ENCODE measurements at regions not wholly inside any gene's neighbourhood (a gene's known extent, or its start where the extent isn't known, plus 50 kb on each side); places are given as distances from the start of the nearest gene placed in this dataset.
A peak's percentile ranks its signal among the peaks of the same experiment; 100 is the strongest.

DNA sequence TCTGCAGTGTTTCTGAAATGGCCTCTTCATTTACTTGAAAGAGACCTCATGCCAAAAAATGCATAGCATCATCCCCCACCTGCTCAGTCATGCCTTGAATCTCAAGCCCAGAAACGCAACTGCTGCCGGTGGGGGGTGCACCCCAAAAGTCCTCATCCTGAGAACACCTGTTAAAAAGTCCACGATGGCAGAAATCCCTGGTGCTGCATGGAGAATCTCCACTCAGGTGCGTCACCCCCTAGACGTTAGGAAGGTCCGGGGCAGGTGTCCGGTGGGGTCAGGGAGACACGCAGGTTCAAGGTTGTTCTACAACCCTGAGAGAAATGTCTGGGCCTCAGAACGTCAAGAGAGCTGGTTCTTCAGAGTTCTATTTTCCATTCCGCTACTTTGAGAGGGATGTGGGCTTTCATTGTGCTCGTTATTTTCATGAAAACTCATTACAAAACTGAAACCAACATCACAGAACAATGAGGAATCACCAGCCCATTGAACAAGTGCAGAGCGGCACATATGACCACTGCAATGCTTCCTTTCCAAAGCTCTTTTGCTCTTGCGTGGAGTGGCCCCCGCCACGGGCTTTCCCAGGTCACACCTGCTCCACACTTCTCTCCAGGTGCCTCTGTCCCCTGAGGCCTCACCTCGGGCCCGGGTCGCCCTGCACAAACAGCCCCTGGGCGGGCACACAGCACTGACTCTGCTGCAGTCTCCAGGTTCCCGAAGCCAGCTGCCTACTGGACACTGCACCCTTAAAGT is 201.9 kb downstream of the TOMM20 start:
- WGBS, 2 donors (ENCODE audit: low coverage in 1 of 2), result 40 to 61% methylated on average over 1 to 20 of the region's 20 CpGs
- no peak for DNase-seq
- no peaks in the 10 kb centered on the region for H3K9me3 ChIP-seq
- peaks cover 6 to 20% (median 12%) of the 10 kb centered on the region in 4 donors for H3K4me1 ChIP-seq
- intact Hi-C loops (cut with DNase I; ENCODE audit: low total_unique reads) (no loop called here), in situ Hi-C loops (cut with MboI; ENCODE audit: low pct_ligation_motif_present in 1 of 4, low pct_unique_long_range_greater_than_20kb in 1 of 4, low sequenced_read_pairs in 3 of 4) (no loop called here)
- H3K27me3 ChIP-seq, result no peaks in the 10 kb centered on the region
- no peak for TF ChIP-seq POLR2A (IDR thresholded peaks at IDR 0.05)
- peak overlapping the region in 1 of 4 donors; percentile 9 for H3K4me3 ChIP-seq
- no peaks in the 10 kb centered on the region for H3K36me3 ChIP-seq
- H3K27ac ChIP-seq, result peak overlapping the region; percentile 50 to 70 (median 57)

DNA sequence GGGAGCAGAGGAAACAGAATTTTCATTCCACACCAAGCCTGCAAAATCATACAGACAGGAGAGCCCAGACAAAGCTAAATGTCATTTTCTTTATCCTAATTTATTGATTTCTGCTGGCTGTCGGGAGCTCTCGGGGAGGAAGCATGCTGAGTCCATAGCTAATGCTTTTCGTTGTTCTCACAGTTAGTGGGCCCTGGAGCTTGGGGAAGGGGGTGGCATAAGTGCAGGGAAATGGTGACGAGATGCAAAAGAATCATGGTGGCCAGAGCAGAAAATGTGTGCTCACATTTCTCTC is 202.4 kb downstream of the TOMM20 start:
- Histone ChIP-seq H3K27ac (peak overlapping the region; percentile 50 to 70 (median 57)), H3K4me3 (no peak overlapping the region), H3K36me3 (no peaks in the 10 kb centered on the region), H3K9me3 (no peaks in the 10 kb centered on the region), H3K4me1 (peaks cover 6 to 20% (median 12%) of the 10 kb centered on the region in 4 donors), H3K27me3 (no peaks in the 10 kb centered on the region)
- WGBS, 2 donors (ENCODE audit: low coverage in 1 of 2), result 39 to 58% methylated on average over 4 of the region's 4 CpGs
- in situ Hi-C loops (cut with MboI; ENCODE audit: low pct_ligation_motif_present in 1 of 4, low pct_unique_long_range_greater_than_20kb in 1 of 4, low sequenced_read_pairs in 3 of 4) (no loop called here), intact Hi-C loops (cut with DNase I; ENCODE audit: low total_unique reads) (no loop called here)
- TF ChIP-seq EP300 (IDR thresholded peaks at IDR 0.05; ENCODE audit: low read depth) (no peak), CTCF (IDR thresholded peaks at IDR 0.05) (no peak), POLR2A (IDR thresholded peaks at IDR 0.05) (no peak)
- DNase-seq, result no peak

DNA sequence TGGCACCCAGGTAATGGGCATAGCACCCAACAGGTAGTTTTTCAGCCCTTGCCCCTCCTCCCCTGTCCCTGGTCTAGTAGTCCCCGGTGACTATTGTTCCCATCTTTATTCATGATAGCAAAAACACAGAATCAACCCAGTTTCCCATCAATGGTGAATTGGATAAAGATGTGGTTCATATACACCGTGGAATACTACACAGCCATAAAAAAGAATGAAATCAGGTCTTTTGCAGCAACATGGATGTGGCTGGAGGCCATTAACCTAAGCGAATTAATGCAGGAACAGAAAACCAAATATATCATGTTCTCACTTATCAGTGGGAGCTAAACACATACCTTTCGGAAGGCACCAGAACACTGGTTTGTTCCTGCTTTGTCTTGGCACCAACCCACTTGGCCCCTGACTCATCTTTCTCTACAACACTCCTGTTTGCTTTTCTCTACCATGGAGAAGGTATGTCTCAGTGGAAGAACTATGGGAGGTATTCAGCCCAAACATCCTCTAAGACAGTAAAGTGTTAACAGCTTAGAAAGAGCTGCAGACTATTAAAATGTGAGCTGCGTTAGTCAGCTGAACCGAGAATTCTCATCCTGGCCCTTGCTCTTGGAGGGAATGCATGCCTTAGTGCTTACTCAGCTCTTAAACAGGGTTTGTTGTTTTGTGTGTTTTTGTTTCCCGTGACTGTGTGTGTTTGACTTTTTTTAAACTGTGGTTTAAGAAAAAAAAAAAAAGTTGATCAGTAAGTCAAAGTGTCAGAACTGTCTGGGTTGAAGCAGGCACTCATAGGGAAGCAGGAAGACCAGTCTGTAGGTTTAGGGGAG is 203.0 kb downstream of the TOMM20 start:
- H3K9me3 ChIP-seq, result no peaks in the 10 kb centered on the region
- WGBS, 2 donors (ENCODE audit: low coverage in 1 of 2), result 60 to 66% methylated on average over 4 to 7 of the region's 7 CpGs
- peaks cover 6 to 20% (median 12%) of the 10 kb centered on the region in 4 donors for H3K4me1 ChIP-seq
- in situ Hi-C loops (cut with MboI; ENCODE audit: low pct_ligation_motif_present in 1 of 4, low pct_unique_long_range_greater_than_20kb in 1 of 4, low sequenced_read_pairs in 3 of 4) (no loop called here), intact Hi-C loops (cut with DNase I; ENCODE audit: low total_unique reads) (no loop called here)
- peak overlapping the region; percentile 55 to 70 (median 57) for H3K27ac ChIP-seq
- TF ChIP-seq POLR2AphosphoS5 (IDR thresholded peaks at IDR 0.05) (peak; percentile 41 to 58 (median 53)), EP300 (IDR thresholded peaks at IDR 0.05; ENCODE audit: low read depth) (no peak)
- no peaks in the 10 kb centered on the region for H3K36me3 ChIP-seq
- H3K4me3 ChIP-seq, result no peak overlapping the region
- DNase-seq, result no peak
- no peaks in the 10 kb centered on the region for H3K27me3 ChIP-seq

- peak overlapping the region; percentile 55 to 70 (median 57) for H3K27ac ChIP-seq
- no peaks in the 10 kb centered on the region for H3K9me3 ChIP-seq
- H3K36me3 ChIP-seq, result no peaks in the 10 kb centered on the region
- TF ChIP-seq POLR2A (IDR thresholded peaks at IDR 0.05) (no peak), POLR2AphosphoS5 (IDR thresholded peaks at IDR 0.05) (no peak), EP300 (IDR thresholded peaks at IDR 0.05; ENCODE audit: low read depth) (no peak), CTCF (IDR thresholded peaks at IDR 0.05) (no peak)
- 78 to 86% methylated on average over 8 to 17 of the region's 17 CpGs for WGBS, 2 donors (ENCODE audit: low coverage in 1 of 2)
- intact Hi-C loops (cut with DNase I; ENCODE audit: low total_unique reads) (no loop called here), in situ Hi-C loops (cut with MboI; ENCODE audit: low pct_ligation_motif_present in 1 of 4, low pct_unique_long_range_greater_than_20kb in 1 of 4, low sequenced_read_pairs in 3 of 4) (no loop called here)
- no peak overlapping the region for H3K4me3 ChIP-seq
- DNase-seq, result no peak
- peaks cover 6 to 20% (median 12%) of the 10 kb centered on the region in 4 donors for H3K4me1 ChIP-seq
- H3K27me3 ChIP-seq, result no peaks in the 10 kb centered on the region
Observed at GRCh38 chr1:234924450-234925355, 203.9 kb downstream of the TOMM20 start.

All from transverse colon (tissue), 4 donors.